ENCODE measurements at regions not wholly inside any gene's neighbourhood (a gene's known extent, or its start where the extent isn't known, plus 50 kb on each side); places are given as distances from the start of the nearest gene placed in this dataset.

DNA sequence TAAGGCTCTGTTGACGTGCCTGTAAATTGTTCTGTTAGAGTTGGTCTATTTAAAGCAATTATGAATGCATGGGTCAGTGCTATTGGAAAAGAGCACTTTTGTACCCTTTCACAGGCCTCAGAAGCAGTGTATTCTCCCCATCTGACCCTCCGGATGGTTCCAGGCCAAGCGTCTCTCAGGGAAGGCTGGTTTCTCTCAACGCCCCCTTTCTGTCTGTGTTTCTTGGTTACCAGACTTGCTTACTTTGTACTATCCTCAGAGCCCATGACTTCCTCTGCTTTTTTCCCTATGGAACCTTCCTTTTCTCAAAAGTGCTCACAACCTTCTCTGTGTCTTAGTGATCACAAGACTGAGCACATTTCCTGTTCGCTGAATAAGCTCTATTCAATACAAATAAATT lies 559.3 kb upstream of the ZFP42 start:
- H3K36me3 ChIP-seq (replicated peaks in 1 of 2; ENCODE audit: control extremely low read depth in 1 of 2, control insufficient read depth in 1 of 2, extremely low read depth in 1 of 2, insufficient read depth in 2 of 2, low read length in 1 of 2): no peaks in the 10 kb centered on the region
- Mint-ChIP-seq H3K4me1 (no peaks in the 10 kb centered on the region), H3K27me3 (no peaks in the 10 kb centered on the region), H3K4me3 (no peak overlapping the region), H3K27ac (no peak overlapping the region), H3K9me3 (ENCODE audit: insufficient read depth) (no peaks in the 10 kb centered on the region)
- peaks cover 2 to 4% (median 3%) of the 10 kb centered on the region in 3 donors for H3K9me3 ChIP-seq (ENCODE audit: control extremely low read depth in 1 of 3, control insufficient read depth in 2 of 3, insufficient read depth in 1 of 3, low read length in 2 of 3)
- H4K20me1 ChIP-seq (ENCODE audit: control insufficient read depth, insufficient read depth, low read length, poor library complexity, severe bottlenecking): no peaks in the 10 kb centered on the region
- DNase-seq (no peak), ATAC-seq (ENCODE audit: low read depth) (no peak)
- no peak overlapping the region for H3K4me3 ChIP-seq (ENCODE audit: control extremely low read depth in 1 of 5, extremely low read depth in 1 of 5, insufficient read depth in 1 of 5, low read depth in 2 of 5, low read length in 4 of 5)
- no peak overlapping the region for H3K9ac ChIP-seq (ENCODE audit: low read length)
- intact Hi-C loops (cut with micrococcal nuclease): no loop called here
- ChIA-PET CTCF (no interaction called here), POLR2A (no interaction called here)
- TF ChIP-seq, protein P1, sequence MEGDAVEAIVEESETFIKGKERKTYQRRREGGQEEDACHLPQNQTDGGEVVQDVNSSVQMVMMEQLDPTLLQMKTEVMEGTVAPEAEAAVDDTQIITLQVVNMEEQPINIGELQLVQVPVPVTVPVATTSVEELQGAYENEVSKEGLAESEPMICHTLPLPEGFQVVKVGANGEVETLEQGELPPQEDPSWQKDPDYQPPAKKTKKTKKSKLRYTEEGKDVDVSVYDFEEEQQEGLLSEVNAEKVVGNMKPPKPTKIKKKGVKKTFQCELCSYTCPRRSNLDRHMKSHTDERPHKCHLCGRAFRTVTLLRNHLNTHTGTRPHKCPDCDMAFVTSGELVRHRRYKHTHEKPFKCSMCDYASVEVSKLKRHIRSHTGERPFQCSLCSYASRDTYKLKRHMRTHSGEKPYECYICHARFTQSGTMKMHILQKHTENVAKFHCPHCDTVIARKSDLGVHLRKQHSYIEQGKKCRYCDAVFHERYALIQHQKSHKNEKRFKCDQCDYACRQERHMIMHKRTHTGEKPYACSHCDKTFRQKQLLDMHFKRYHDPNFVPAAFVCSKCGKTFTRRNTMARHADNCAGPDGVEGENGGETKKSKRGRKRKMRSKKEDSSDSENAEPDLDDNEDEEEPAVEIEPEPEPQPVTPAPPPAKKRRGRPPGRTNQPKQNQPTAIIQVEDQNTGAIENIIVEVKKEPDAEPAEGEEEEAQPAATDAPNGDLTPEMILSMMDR (IDR thresholded peaks at IDR 0.05): no peak
- no peak for TF ChIP-seq EZH2 (IDR thresholded peaks at IDR 0.05; ENCODE audit: borderline replicate concordance, insufficient read depth, low read depth, low read length, poor library complexity, severe bottlenecking)
- H3K4me1 ChIP-seq (ENCODE audit: control insufficient read depth in 2 of 2, insufficient read depth in 2 of 2, low read length in 2 of 2): no peaks in the 10 kb centered on the region
- no peaks in the 10 kb centered on the region for H3K79me2 ChIP-seq (ENCODE audit: control insufficient read depth, insufficient read depth, low read length)
- no peak overlapping the region for H2AFZ ChIP-seq (ENCODE audit: insufficient read depth, low read depth, low read length, poor library complexity, severe bottlenecking)
- no peak overlapping the region for H3K27ac ChIP-seq (ENCODE audit: low read length in 2 of 2)
- no peak overlapping the region for H3K4me2 ChIP-seq (replicated peaks; ENCODE audit: low read depth, low read length, poor library complexity, severe bottlenecking)
- 81% methylated on average over 4 of the region's 5 CpGs for WGBS (ENCODE audit: insufficient coverage)
- H3K27me3 ChIP-seq (replicated peaks in 1 of 4; ENCODE audit: control extremely low read depth in 1 of 4, control insufficient read depth in 3 of 4, insufficient read depth in 4 of 4, low read length in 3 of 4): no peaks in the 10 kb centered on the region

DNA sequence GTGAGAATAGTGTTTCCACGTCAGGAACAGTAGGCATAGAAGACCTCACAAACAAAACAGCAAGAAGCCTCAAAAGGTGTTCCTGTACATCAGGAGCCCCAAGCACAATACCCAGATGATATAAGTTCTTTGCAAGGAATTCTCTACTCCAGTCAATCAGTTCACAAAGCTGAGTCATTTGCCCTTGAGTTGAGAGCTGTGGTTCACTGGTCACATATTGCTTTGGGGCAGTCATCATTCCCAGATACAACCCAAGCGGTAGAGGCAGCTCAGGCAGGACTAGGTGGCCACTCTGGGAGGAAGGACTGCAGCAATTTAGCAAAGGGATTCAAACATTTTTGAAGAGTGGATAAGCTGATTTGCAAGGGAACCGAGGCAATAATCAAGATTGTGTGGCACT lies 551.5 kb upstream of the ZFP42 start:
- no peak overlapping the region for H3K27ac Mint-ChIP-seq
- H3K4me1 ChIP-seq (ENCODE audit: control insufficient read depth in 2 of 2, insufficient read depth in 2 of 2, low read length in 2 of 2): no peaks in the 10 kb centered on the region
- WGBS (ENCODE audit: insufficient coverage): 71% methylated on average over 1 of the region's 3 CpGs
- POLR2A ChIA-PET: no interaction called here
- no peak overlapping the region for H3K4me2 ChIP-seq (replicated peaks; ENCODE audit: low read depth, low read length, poor library complexity, severe bottlenecking)
- CTCF ChIA-PET: no interaction called here
- H3K9me3 ChIP-seq (ENCODE audit: control extremely low read depth in 1 of 3, control insufficient read depth in 2 of 3, insufficient read depth in 1 of 3, low read length in 2 of 3): peaks cover 0 to 1% (median 0%) of the 10 kb centered on the region in 3 donors
- intact Hi-C loops (cut with micrococcal nuclease): no loop called here
- H3K27ac ChIP-seq (ENCODE audit: low read length in 2 of 2): no peak overlapping the region
- no peak for TF ChIP-seq EZH2 (IDR thresholded peaks at IDR 0.05; ENCODE audit: borderline replicate concordance, insufficient read depth, low read depth, low read length, poor library complexity, severe bottlenecking)
- TF ChIP-seq, protein P1 (IDR thresholded peaks at IDR 0.05): no peak
- no peak overlapping the region for H3K4me3 ChIP-seq (ENCODE audit: control extremely low read depth in 1 of 5, extremely low read depth in 1 of 5, insufficient read depth in 1 of 5, low read depth in 2 of 5, low read length in 4 of 5)
- no peaks in the 10 kb centered on the region for H4K20me1 ChIP-seq (ENCODE audit: control insufficient read depth, insufficient read depth, low read length, poor library complexity, severe bottlenecking)
- H3K4me1 Mint-ChIP-seq: no peaks in the 10 kb centered on the region
- no peaks in the 10 kb centered on the region for H3K27me3 ChIP-seq (replicated peaks in 1 of 4; ENCODE audit: control extremely low read depth in 1 of 4, control insufficient read depth in 3 of 4, insufficient read depth in 4 of 4, low read length in 3 of 4)
- no peak overlapping the region for H3K9ac ChIP-seq (ENCODE audit: low read length)
- no peaks in the 10 kb centered on the region for H3K27me3 Mint-ChIP-seq
- no peaks in the 10 kb centered on the region for H3K79me2 ChIP-seq (ENCODE audit: control insufficient read depth, insufficient read depth, low read length)
- no peak for ATAC-seq (ENCODE audit: low read depth)
- no peak overlapping the region for H2AFZ ChIP-seq (ENCODE audit: insufficient read depth, low read depth, low read length, poor library complexity, severe bottlenecking)
- DNase-seq: no peak
- no peak overlapping the region for H3K4me3 Mint-ChIP-seq
- H3K9me3 Mint-ChIP-seq (ENCODE audit: insufficient read depth): peaks cover 5% of the 10 kb centered on the region
- no peaks in the 10 kb centered on the region for H3K36me3 ChIP-seq (replicated peaks in 1 of 2; ENCODE audit: control extremely low read depth in 1 of 2, control insufficient read depth in 1 of 2, extremely low read depth in 1 of 2, insufficient read depth in 2 of 2, low read length in 1 of 2)

Measured in B cell (primary cell).